ENCODE measurements at regions not wholly inside any gene's neighbourhood (a gene's known extent, or its start where the extent isn't known, plus 50 kb on each side); places are given as distances from the start of the nearest gene placed in this dataset.

DNA sequence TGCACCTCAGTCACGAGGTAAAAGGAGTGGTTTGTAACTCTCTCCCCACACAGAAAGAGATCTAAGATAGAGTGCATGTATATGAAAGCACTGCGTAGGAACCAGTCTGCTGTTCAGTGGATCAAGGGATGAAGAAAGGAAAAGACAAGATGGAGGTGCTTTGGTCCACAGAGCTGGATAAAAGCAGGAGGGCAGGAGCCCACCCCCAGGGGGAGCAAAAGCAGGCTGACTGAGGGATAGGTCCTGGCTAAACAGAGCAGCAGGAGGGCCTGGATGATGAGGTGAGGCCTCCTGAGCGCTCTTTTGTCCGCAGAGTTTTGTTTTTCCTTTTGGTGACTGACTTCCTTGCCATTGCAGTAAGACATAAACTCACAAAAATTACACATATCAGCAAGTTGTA, 293.5 kb upstream of the C9orf72 start:
- Histone ChIP-seq H3K9me3 (replicated peaks; ENCODE audit: control insufficient read depth, insufficient read depth, low read depth, low read length) (no peaks in the 10 kb centered on the region), H3K9ac (ENCODE audit: insufficient read depth in 1 of 2, low read depth in 2 of 2, low read length in 2 of 2) (no peak overlapping the region), H3K27me3 (ENCODE audit: control insufficient read depth in 2 of 2, insufficient read depth in 2 of 2, low read length in 2 of 2) (no peaks in the 10 kb centered on the region), H3K27ac (ENCODE audit: extremely low read depth, low read depth, low read length) (no peak overlapping the region), H3K4me2 (ENCODE audit: insufficient read depth, low read length) (no peak overlapping the region), H3K79me2 (ENCODE audit: control insufficient read depth, insufficient read depth, low read length) (no peaks in the 10 kb centered on the region), H2AFZ (ENCODE audit: low read depth, low read length) (no peak overlapping the region), H3K9me1 (ENCODE audit: control insufficient read depth, insufficient read depth, low read length) (no peaks in the 10 kb centered on the region), H3K4me1 (replicated peaks in 1 of 2; ENCODE audit: control insufficient read depth in 2 of 2, insufficient read depth in 2 of 2, low read length in 2 of 2) (no peaks in the 10 kb centered on the region), H4K20me1 (replicated peaks; ENCODE audit: control insufficient read depth, insufficient read depth, low read length) (no peaks in the 10 kb centered on the region), H3K36me3 (ENCODE audit: control insufficient read depth, insufficient read depth, low read length) (no peaks in the 10 kb centered on the region), H3K4me3 (no peak overlapping the region)
- 0% methylated on average over 1 of the region's 4 CpGs for WGBS (ENCODE audit: insufficient coverage, low coverage, missing lambda C conversion rate)
- TF ChIP-seq CBFB (CRISPR knock-in tag; IDR thresholded peaks at IDR 0.05) (no peak), SUPT5H (IDR thresholded peaks at IDR 0.05) (no peak), ZFP91 (CRISPR knock-in tag; IDR thresholded peaks at IDR 0.05) (no peak), JUND (IDR thresholded peaks at IDR 0.05; ENCODE audit: borderline replicate concordance, low read depth, low read length) (no peak), JUND (tag; IDR thresholded peaks at IDR 0.05; ENCODE audit: borderline replicate concordance, low read depth, low read length) (no peak), USF2 (CRISPR knock-in tag; IDR thresholded peaks at IDR 0.05) (no peak), KAT2B (IDR thresholded peaks at IDR 0.05; ENCODE audit: low read depth, low read length) (no peak), SMARCE1 (IDR thresholded peaks at IDR 0.05) (no peak), HMGN3 (IDR thresholded peaks at IDR 0.05; ENCODE audit: borderline replicate concordance, extremely low read depth, insufficient read length, low read depth, low read length) (no peak), POLR3A (IDR thresholded peaks at IDR 0.05; ENCODE audit: borderline replicate concordance, extremely low read depth, insufficient read depth, insufficient read length) (no peak), ZNF668 (CRISPR knock-in tag; IDR thresholded peaks at IDR 0.05) (no peak), SP1 (CRISPR knock-in tag; IDR thresholded peaks at IDR 0.05) (no peak), ZNF133 (CRISPR knock-in tag; IDR thresholded peaks at IDR 0.05) (no peak)
- TF ChIP-seq, protein P1, sequence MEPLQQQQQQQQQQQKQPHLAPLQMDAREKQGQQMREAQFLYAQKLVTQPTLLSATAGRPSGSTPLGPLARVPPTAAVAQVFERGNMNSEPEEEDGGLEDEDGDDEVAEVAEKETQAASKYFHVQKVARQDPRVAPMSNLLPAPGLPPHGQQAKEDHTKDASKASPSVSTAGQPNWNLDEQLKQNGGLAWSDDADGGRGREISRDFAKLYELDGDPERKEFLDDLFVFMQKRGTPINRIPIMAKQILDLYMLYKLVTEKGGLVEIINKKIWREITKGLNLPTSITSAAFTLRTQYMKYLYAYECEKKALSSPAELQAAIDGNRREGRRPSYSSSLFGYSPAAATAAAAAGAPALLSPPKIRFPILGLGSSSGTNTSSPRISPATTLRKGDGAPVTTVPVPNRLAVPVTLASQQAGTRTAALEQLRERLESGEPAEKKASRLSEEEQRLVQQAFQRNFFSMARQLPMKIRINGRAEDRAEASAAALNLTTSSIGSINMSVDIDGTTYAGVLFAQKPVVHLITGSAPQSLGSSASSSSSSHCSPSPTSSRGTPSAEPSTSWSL (CRISPR knock-in tag; IDR thresholded peaks at IDR 0.05; ENCODE audit: borderline replicate concordance), result no peak
- TF ChIP-seq, protein P2, sequence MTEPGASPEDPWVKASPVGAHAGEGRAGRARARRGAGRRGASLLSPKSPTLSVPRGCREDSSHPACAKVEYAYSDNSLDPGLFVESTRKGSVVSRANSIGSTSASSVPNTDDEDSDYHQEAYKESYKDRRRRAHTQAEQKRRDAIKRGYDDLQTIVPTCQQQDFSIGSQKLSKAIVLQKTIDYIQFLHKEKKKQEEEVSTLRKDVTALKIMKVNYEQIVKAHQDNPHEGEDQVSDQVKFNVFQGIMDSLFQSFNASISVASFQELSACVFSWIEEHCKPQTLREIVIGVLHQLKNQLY (CRISPR knock-in tag; conservative IDR thresholded peaks at IDR 0.05), result no peak
- FAIRE-seq (no peak), DNase-seq (ENCODE audit: extremely low read depth in 1 of 4, low spot score in 3 of 4) (no peak), ATAC-seq (no peak)
- in situ Hi-C loops (cut with MboI), result no loop called here
- intact Hi-C loops (cut with micrococcal nuclease), result no loop called here
- CTCF ChIA-PET (ENCODE audit: low intra/inter-chr PET ratio), result no interaction called here
- no TSS peak for BruUV-seq (replicated peaks)
- POLR2A ChIA-PET, result interaction anchor here (0.6 kb wide), 1 partner anchor 10 kb away, joined by 3 read pairs; no protein-coding TSS in a partner anchor

Data from K562 (cell line).